ENCODE measurements at regions not wholly inside any gene's neighbourhood (a gene's known extent, or its start where the extent isn't known, plus 50 kb on each side); places are given as distances from the start of the nearest gene placed in this dataset.
A peak's percentile ranks its signal among the peaks of the same experiment; 100 is the strongest.
"Not testable (repeated sequence)": the region's sequence is repeated elsewhere in the genome, so short reads cannot be mapped to it uniquely, and the experiment has no call there.

DNA sequence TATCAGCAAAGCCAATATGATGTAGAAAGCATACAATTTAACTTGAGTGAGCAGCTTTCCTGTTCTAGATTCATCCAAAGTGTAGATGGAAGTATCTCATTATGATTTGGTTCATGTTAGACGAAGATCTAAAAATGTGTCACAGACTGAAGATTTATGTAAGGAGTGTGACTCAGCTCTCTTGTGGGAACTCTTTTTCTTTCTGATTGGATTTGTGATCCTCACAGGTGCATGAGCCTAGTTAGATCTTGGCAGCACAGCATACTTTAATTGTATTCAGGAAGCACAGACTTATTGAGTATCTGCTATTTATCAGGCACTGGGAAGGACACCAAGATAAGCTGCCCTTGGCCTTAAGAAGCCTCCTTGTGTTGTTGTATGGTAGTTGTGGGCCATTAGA is 147.1 kb downstream of the C11orf91 start:
- DNase-seq: no peak

DNA sequence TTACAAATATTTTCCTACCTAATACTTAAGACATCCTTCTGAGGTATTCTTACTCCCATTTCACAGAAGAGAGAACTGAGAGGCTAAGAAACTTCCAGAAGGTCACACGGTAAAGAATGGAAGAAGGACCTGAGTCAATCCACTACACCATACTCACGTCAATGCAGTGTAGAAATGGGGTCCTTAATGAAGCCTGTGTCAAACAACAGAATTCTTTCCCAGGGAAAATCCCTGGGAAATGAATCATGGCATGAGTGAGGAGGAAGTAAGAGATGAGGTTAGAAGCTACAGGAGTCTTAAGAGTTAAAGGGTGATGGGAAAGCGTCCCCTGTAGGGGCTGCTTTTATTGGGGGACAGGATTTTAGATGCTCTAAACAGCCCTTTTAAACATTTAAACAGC is 147.9 kb downstream of the C11orf91 start:
- DNase-seq: no peak

DNA sequence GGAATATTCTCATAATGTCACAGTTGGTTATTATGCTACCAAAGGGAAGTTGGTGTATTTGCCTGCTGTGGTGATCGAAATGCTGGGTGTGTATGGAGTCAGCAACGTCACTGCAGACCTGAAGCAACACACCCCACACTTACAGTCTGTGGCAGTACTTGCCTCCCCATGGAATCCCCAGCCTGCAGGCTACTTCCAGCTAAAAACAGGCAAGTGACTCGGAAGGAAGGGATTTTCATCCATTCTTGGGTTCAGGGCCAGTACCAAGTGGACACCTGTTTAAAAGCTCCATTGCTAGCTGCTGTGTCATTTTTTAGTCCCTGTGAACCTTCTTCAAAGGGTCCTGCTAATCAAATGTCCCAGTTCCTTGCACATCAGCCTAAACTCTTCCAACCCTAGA is 149.6 kb downstream of the C11orf91 start:
- DNase-seq: no peak

DNA sequence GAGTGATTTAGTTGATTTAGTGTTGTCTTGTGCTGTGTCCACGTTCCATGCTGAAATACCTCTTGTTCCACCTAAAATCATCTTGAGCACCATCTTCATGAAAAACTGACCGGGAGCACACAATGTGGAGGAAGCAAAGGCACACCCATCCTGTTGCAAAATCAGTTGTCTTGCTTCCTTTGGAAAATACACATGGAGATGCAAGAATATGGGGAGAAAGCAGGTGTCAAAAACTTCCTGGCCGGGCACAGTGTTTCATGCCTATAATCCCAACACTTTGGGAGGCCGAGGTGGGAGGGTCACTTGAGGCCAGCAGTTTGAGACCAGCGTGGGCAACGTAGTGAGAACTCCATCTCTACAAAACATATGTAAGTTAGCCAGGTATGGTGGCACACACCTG is 151.1 kb downstream of the C11orf91 start:
- DNase-seq: no peak

DNA sequence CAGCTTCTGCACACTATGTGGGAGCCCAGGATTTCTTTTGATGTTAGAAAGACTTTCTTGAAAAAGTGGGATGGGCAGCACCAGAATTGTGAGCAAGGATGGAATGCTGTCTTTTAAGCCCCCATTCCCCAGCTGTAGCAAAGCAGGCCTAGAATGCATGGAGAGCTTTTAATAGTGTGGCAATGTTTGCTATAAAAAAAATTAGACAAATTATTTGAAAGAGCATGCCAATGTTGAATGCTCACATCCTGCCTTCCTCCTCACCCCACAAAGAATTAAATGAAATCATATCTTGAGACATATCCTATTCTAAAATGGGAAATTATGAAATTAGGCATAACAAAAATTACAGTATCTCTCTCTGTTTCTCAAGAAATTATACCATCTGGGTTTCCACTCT is 154.7 kb downstream of the C11orf91 start:
- DNase-seq: no peak

DNA sequence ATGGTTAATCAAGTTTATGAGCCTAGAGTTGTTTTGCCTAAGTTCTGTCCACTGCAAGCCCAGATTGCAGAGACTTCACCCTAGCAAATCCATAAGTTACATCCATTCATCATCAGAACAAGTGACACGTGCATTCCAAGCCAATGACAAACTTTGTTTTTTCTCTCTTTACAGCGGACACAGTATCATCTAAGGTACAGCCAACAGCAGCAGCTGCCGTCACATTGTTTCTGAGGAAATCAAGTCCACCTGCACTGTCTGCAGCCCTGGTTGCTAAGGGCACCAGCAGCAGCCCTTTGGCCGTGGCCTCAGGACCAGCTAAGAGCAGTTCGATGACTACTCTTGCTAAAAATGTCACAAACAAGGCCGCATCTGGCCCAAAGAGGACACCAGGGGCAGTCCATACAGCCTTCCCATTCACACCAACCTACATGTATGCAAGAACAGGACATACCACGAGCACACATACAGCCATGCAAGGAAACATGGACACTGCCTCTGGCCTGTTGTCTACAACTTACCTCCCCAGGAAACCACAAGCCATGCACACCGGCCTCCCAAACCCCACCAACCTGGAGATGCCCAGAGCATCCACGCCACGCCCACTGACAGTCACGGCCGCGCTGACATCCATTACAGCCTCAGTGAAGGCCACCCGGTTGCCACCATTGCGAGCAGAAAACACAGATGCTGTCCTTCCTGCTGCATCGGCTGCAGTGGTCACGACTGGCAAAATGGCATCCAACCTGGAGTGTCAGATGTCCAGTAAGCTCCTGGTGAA is 155.8 kb downstream of the C11orf91 start:
- no peak for DNase-seq

DNA sequence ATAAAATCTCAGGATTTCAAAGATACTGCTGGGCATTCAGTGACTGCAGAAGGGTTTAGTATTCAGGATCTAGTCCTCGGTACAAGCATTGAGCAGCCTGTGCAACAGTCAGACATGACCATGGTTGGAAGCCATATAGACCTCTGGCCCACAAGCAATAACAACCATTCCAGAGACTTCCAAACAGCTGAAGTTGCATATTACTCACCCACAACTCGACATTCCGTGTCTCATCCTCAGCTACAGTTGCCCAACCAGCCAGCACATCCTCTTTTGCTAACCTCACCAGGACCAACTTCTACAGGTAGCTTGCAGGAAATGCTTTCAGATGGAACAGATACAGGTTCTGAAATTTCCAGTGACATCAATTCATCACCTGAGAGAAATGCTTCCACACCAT is 156.8 kb downstream of the C11orf91 start:
- DNase-seq: no peak

DNA sequence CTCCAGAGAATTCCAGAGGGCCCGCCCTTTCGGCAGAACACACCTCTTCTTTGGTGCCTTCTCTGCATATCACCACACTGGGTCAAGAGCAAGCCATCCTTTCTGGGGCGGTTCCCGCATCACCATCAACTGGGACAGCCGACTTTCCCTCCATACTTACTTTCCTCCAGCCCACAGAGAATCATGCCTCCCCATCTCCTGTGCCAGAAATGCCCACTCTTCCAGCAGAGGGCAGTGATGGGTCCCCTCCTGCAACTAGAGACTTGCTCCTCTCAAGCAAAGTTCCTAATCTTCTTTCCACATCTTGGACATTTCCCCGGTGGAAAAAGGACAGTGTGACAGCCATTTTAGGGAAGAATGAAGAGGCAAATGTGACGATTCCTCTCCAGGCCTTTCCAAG is 157.7 kb downstream of the C11orf91 start:
- peak; percentile 15 to 16 for DNase-seq

DNA sequence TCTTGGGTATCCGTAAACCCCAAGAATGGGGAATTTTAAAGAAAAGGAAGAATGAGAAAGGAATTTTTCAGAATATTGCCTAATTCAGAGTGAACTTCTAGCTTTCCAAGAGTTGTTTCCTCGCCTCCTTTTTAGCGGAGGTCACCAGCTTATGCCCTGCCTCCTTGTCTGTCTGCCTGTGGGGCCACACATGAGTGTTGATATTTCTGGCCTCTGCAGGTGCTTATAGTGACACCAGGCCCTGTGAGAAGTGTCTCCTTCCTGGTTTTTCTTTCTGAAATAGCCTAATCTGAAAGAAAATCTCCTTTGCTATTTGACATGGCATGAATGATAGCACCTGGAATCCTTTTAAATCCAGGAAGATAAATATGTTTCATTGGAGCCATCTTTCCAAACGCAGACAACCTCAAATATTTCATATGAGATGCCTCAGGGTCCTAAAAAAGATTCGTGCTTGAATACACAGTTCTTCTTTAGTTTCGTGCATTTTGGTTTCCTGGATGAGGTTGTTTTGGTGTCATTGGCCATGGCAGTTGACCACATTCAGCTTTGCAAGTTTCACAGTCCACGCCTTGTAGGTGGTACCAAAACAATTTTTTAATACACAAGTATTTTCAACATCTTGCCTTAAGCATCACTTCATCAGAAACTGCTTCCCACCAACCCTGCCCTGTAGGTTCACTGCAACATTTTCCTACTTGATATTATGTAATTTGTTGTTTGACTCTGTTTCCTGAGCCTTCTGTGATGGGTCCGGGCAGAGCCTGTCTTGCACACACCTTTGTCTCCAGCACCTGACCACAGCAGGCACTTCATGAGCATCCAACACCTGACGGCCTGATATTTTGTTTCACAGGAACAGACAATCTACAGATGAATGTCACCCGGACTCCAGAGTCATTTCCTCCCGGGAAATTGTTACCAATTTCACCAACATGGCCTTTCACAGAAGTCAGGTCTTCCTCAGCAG is 159.4 kb downstream of the C11orf91 start:
- no peak for DNase-seq

DNA sequence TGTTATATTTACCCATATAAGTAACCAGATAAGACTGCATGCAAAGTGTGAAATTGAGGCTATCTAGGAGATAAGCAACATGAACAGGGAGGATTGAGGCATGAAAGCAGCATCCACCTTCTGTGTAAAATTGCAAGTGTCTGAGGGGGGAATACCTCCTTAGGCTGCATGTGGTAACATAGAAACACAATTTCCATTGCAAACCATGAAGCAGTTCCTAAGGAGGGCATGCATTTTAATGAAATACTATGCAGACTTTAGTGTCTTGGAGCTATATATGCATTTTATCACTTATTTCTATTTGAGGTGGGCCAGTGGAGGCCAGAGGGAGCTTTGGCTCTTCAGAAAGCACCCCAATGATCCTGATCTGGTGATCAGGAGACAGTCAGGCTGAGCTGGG is 160.2 kb downstream of the C11orf91 start:
- no peak for DNase-seq

DNA sequence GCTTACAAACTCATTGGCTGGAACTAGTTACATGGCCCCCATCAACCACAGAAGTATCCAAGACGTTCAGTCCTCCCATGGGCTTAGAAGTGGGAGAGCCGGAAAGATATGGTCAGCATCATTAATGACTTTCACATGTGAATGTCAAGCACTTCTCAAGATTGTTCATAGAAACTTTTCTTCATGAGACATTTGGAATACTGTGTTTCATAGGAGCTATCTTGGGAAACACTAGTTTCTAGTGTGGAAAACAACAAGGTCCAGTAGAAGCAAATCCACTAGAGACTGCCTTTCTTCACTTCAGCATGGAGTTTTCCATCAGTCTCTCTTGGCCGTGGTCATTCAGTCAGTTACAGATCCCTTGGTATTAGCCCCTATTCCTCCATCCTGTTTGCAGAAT is 160.9 kb downstream of the C11orf91 start:
- DNase-seq: no peak

DNA sequence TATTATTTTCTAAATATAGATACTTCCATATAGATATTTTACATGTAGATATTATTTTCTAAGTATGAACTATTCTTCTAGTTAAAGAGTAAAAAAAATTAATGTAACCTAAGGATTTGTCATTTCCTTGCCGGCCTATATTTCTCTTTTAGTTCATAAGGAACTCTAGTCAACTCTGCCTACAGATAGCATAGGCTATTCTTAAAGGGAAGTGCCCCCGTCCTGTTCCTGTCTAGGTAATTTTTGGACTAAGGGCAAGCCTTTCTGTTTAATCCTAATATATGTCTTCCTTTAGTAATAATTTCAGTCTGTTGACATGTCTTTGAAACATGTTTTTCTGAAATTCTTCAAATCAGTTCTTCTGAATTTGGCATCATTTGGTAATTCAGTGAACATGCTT is 161.9 kb downstream of the C11orf91 start:
- DNase-seq: no peak

DNA sequence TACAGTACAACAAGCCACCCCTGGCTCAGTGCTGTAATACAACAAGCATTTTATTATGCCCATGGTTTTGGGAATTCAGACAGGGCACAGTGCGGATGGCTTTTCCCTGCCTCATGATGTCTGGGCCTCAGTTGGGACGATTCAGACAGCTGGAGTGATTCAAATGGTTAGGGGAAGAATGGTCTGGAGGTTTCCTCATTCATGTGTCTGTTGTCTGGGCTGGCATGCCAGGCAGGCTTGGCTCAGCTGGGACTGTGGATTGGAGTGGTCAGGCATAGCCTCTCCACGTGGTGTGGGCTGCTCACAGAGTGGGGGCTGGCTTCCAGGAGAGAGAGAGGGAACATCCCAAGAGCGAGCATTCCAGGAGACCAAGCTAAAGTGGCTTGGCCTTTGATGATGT is 164.4 kb downstream of the C11orf91 start:
- DNase-seq: no peak

DNA sequence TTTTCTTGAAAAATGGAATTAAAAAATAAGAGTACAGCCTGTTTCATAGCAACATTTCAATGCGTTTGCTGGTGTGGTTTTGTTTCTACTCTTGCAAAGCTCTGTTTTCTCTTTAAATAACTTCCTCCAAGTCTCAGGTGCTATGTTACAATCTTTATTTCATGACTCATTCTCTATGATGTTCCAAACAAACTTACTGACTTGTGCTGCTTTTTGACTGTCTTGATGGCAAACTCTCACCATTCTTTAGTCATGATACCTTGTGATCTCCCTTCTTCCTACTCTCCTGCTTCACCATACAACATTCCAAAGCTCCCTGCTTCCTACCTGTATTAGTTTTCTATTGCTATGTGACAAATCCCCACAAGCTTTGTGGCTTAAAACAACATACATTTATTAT is 166.1 kb downstream of the C11orf91 start:
- DNase-seq: no peak

DNA sequence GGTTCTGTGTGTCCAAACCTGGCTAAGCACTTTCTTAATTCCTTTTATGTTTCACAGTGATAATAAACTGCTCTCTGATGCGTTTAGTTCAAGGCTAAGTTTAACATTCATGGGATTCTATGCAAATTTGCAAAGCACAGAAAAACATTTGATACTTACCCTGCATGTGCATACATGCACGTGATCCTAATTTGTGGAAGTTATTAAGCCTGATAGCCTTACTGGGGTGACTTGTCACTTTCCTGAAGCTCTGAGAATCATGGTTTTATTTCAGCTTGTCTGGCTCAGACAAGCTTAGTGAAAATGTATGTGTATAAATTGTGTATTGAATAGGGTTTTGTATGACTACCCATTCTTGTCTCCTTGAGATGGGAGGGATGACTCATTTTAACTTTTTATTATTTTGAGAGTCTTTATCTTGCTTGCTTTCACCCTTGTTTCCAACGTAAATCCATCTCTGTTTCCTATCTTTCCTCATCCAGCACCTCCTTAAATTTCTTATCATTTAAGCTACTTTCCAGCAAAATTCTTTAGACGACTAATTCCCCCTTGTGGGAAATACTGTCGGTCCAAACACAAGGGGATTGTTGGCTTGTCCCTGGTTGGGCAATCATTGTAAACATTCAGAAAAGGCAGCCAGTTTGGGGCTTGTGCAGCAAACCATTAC is 167.1 kb downstream of the C11orf91 start:
- DNase-seq: no peak

DNA sequence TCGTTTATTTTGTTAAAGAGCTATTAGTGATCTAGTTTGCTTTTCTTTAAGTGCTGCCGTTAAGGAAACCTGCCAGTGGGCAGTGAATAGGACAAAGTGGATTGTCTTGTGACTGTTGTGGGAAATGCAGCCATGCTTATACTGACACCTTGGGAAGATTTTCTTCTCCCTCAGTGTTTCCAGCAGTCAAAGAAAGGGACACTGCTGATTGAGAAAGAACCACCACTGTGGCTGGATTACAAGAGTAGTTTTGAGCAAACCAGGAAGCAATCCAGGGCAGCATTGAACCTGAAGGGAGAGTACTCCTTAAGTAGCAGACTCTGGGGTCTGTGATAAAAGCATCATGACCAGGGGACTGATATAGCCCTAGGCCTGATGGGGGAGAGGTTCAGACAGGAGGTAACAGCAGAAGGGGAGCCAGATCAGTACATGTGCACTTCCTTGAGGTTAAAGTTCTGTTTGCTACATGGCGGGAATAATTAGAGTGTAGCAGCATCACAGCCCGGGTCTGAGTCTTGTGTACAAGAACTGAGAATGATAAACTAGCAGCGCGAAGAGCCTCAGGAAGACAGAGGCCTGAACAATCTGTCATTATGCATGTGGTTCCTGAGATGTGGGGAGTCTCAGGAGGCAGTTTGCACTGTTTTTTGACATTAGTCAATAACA is 167.8 kb downstream of the C11orf91 start:
- no peak for DNase-seq

DNA sequence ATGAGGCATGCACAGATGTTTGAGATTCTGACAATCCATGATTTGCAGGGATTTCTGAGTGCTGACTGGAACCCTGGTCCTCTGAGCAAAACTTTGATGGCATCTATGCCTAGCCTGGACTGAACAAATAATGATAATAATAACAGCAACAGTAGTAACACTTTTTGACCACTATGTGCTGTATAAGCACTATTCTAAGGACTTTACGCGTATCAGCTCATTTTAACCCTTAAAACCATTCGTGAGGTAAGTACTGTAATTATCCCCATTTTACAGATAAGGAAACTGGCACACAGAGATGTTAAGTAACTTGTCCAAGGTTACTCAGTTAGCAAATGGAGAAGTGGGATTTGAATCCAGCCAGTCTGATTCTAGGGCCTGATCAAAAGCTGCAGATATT is 168.4 kb downstream of the C11orf91 start:
- no peak for DNase-seq

DNA sequence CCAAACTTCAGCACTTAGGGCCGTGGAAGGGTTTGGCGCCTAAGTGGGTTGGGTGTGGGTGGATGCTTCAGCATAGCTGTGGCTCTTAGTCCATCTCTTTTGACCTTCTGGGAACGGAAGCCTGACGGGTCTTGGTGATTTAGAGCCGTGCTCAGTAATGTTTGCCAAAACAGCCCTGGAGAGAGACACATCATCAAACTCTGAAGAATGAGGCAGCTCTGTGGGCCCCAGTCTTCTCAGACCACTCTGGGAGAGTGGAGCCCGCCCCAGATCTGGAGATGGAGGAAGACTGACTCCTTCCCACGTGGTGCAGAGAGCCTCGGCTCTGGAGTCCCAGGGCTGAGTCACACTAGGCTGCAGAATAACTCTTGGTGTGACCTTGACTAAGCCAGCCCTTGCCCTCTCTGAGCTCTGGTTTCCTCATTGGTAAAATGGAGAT is 168.9 kb downstream of the C11orf91 start:
- no peak for DNase-seq

DNA sequence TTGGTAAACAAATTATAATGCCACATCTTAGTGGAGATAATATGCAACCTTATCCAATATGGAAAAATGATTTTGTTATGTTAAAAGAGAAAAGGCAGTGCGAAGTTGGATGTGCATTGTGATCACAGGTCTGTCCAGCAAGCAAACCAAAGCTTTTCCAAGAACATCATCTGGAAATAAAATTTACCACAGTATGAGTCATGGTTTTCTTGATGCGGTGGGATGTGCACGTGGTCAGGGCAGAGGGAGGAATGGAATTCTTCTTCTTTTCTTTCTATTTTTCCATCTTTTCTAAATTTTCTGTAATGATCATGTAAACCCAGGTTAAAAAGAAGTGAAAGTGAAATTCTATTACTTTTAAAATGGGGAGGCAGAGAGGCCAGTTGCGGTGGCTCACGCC is 169.8 kb downstream of the C11orf91 start:
- no peak for DNase-seq

DNA sequence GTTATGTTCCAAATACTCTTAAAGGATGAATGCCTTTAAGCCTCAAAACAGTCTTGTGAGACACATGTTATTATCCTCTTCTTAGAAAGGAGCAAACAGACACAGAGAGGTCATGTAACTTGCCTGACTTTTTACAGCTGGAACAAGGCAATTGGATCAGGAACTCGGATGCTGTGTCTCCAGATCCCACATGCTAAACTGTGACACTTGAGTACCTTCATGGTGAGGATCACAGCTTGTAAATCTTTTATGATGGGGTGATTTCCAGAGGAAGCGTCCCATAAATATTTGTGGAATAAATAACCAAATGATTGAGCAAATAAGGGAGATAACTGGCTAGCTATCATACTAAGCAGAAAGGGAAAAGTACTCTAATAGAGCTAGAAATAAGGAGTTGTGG is 171.2 kb downstream of the C11orf91 start:
- DNase-seq: no peak

DNA sequence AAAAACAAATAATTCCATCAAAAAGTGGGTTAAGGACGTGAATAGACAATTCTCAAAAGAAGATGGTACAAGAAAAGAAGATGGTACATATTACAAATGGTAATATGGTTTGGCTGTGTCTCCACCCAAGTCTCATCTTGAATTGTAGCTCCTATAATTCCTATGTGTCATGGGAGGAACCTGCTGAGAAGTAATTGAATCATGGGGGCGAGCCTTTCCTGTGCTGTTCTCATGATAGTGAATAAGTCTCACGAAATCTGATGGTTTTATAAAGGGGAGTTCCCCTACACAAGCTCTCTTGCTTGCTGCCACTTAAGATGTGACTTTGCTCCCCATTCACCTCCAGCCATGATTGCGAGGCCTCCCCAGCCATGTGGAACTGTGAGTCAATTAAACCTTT is 172.9 kb downstream of the C11orf91 start:
- not testable (repeated sequence) for DNase-seq

DNA sequence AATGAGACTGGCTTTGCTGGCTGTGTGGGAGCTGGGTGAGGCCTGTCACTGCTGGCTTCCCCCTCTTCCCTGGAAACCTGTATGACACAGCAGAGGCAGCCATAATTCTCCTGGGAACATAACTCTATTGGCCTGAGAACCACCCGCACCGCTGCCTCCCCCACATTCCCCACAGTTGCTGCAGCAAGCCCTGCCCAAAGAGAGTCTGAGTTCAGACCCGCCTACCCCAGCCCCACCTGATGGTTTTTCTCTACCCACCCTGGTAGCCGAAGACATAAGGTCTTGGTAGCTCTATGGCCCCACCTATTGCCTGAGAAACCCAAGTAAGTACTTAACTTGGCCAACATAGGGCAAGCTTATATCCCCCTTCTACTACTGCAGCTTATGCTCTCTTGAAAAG is 174.8 kb downstream of the C11orf91 start:
- DNase-seq: no peak

DNA sequence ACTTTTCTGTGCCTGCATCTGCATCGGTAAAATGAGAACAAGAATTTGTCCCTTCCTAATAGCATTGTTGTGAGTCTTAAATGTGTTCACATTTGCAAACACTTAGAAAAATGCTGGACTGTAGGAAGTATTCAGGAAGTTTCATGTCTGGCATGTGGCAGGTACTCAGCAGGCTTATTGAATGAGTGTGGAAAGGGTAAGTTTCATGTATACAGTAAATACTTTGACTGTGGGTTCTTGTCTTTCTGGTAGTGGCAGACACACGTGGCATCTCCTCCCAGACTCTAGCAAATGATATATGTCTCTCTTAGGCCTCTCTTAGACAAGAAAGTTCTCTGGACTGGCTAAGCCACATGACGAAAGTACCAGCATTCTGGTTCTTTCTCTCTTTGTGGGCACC is 179.2 kb downstream of the C11orf91 start:
- no peak for DNase-seq
